Effector CD4-positive, alpha-beta T cell (primary cell): ENCODE measurements at regions not wholly inside any gene's neighbourhood (a gene's known extent, or its start where the extent isn't known, plus 50 kb on each side); places are given as distances from the start of the nearest gene placed in this dataset.

Experiments used
- DNase-seq: peaks from one replicate; pipeline ENCODE4 v3.0.0-alpha.2; 2020

- no peak for DNase-seq
These were observed 83.9 kb upstream of the GJB5 start for GRCh38 chr1:34670982-34671381.

- DNase-seq = no peak
These were observed 83.0 kb upstream of the GJB5 start for GRCh38 chr1:34671887-34672286.

GRCh38 chr1:34681480-34682451, 73.1 kb upstream of the GJB5 start:
- DNase-seq = peak; percentile 5

- no peak for DNase-seq
These were observed 72.2 kb upstream of the GJB5 start for GRCh38 chr1:34682452-34683223.

- no peak for DNase-seq
These were observed 71.2 kb upstream of the GJB5 start for GRCh38 chr1:34683616-34684015.

- DNase-seq = no peak
These were observed 70.6 kb upstream of the GJB5 start for GRCh38 chr1:34684266-34684665.

GRCh38 chr1:34685225-34685624, 69.6 kb upstream of the GJB5 start:
- DNase-seq = no peak

- no peak for DNase-seq
These were observed 68.3 kb upstream of the GJB5 start for GRCh38 chr1:34686531-34686930.

GRCh38 chr1:34688006-34688741, 66.7 kb upstream of the GJB5 start:
- DNase-seq = no peak

- DNase-seq = no peak
These were observed 64.6 kb upstream of the GJB5 start for GRCh38 chr1:34690269-34690668.

GRCh38 chr1:34693081-34693480, 61.8 kb upstream of the GJB5 start:
- no peak for DNase-seq

GRCh38 chr1:34694383-34694782, 60.5 kb upstream of the GJB5 start:
- DNase-seq = no peak

- no peak for DNase-seq
These were observed 59.3 kb upstream of the GJB5 start for GRCh38 chr1:34695580-34695979.

- no peak for DNase-seq
These were observed 58.6 kb upstream of the GJB5 start for GRCh38 chr1:34696230-34696629.

- DNase-seq = no peak
These were observed 57.9 kb upstream of the GJB5 start for GRCh38 chr1:34696981-34697380.

- DNase-seq = no peak
These were observed 57.0 kb upstream of the GJB5 start for GRCh38 chr1:34697818-34698217.

- DNase-seq = no peak
These were observed 53.4 kb upstream of the GJB5 start for GRCh38 chr1:34701326-34702060.
